GM12878 (cell line): ENCODE measurements at regions not wholly inside any gene's neighbourhood (a gene's known extent, or its start where the extent isn't known, plus 50 kb on each side); places are given as distances from the start of the nearest gene placed in this dataset.

Experiments used
- EED ChIP-seq: sonication (generic); IDR thresholded peaks from 2 replicates; pipeline ENCODE4 v1.6.1; 2016; ENCODE audit warnings: antibody characterized with exemption, low read depth
- ELK1 ChIP-seq: IDR thresholded peaks from 2 replicates; pipeline ENCODE4 v1.6.1; 2012; ENCODE audit warnings: low read depth, low read length, improper control_type of control experiment
- IRF5 ChIP-seq: fragments of 450-650 bp; IDR thresholded peaks from 2 replicates; pipeline ENCODE4 v1.6.1; 2017; ENCODE audit warnings: borderline replicate concordance
- RELA ChIP-seq: fragments of 450-650 bp; IDR thresholded peaks from 2 replicates; pipeline ENCODE4 v1.8.0; 2014; ENCODE audit warnings: borderline replicate concordance; ENCODE audit not compliant: partially characterized antibody
- ZNF24 ChIP-seq: fragments of 450-650 bp; IDR thresholded peaks from 2 replicates; pipeline ENCODE4 v1.6.1; 2017; ENCODE audit warnings: antibody characterized with exemption, mild to moderate bottlenecking
- ZNF592 ChIP-seq: fragments of 450-650 bp; IDR thresholded peaks from 2 replicates; pipeline ENCODE4 v1.6.1; 2017; ENCODE audit warnings: mild to moderate bottlenecking, moderate library complexity
- ZZZ3 ChIP-seq: IDR thresholded peaks from 2 replicates; pipeline ENCODE4 v1.6.1; 2011; ENCODE audit warnings: low read depth; ENCODE audit not compliant: control insufficient read depth, insufficient read length
- TF ChIP-seq, protein P1 (sequence below): fragments of 150-350 bp; IDR thresholded peaks from 2 replicates; pipeline ENCODE4 v1.6.1; 2014; ENCODE audit warnings: mild to moderate bottlenecking, low read depth, low read length
- TF ChIP-seq, protein P2 (sequence below): fragments of 450-650 bp; IDR thresholded peaks from 2 replicates; pipeline ENCODE4 v1.6.1; 2017; ENCODE audit warnings: antibody characterized with exemption, mild to moderate bottlenecking, moderate library complexity
- TF ChIP-seq, protein P3 (sequence below): fragments of 450-650 bp; IDR thresholded peaks from 2 replicates; pipeline ENCODE4 v1.6.1; 2018; ENCODE audit warnings: borderline replicate concordance, mild to moderate bottlenecking; ENCODE audit not compliant: partially characterized antibody

GRCh38 chr4:171142045-171142444 lies 671.2 kb upstream of the GALNTL6 start (continued):
- TF ChIP-seq ZNF592 (no peak), EED (no peak), ZNF24 (no peak), ZZZ3 (no peak), ELK1 (no peak), IRF5 (no peak), RELA (no peak)
- TF ChIP-seq, protein P1, sequence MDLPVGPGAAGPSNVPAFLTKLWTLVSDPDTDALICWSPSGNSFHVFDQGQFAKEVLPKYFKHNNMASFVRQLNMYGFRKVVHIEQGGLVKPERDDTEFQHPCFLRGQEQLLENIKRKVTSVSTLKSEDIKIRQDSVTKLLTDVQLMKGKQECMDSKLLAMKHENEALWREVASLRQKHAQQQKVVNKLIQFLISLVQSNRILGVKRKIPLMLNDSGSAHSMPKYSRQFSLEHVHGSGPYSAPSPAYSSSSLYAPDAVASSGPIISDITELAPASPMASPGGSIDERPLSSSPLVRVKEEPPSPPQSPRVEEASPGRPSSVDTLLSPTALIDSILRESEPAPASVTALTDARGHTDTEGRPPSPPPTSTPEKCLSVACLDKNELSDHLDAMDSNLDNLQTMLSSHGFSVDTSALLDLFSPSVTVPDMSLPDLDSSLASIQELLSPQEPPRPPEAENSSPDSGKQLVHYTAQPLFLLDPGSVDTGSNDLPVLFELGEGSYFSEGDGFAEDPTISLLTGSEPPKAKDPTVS = no peak
- TF ChIP-seq, protein P2, sequence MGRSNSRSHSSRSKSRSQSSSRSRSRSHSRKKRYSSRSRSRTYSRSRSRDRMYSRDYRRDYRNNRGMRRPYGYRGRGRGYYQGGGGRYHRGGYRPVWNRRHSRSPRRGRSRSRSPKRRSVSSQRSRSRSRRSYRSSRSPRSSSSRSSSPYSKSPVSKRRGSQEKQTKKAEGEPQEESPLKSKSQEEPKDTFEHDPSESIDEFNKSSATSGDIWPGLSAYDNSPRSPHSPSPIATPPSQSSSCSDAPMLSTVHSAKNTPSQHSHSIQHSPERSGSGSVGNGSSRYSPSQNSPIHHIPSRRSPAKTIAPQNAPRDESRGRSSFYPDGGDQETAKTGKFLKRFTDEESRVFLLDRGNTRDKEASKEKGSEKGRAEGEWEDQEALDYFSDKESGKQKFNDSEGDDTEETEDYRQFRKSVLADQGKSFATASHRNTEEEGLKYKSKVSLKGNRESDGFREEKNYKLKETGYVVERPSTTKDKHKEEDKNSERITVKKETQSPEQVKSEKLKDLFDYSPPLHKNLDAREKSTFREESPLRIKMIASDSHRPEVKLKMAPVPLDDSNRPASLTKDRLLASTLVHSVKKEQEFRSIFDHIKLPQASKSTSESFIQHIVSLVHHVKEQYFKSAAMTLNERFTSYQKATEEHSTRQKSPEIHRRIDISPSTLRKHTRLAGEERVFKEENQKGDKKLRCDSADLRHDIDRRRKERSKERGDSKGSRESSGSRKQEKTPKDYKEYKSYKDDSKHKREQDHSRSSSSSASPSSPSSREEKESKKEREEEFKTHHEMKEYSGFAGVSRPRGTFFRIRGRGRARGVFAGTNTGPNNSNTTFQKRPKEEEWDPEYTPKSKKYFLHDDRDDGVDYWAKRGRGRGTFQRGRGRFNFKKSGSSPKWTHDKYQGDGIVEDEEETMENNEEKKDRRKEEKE = no peak
- TF ChIP-seq, protein P3, sequence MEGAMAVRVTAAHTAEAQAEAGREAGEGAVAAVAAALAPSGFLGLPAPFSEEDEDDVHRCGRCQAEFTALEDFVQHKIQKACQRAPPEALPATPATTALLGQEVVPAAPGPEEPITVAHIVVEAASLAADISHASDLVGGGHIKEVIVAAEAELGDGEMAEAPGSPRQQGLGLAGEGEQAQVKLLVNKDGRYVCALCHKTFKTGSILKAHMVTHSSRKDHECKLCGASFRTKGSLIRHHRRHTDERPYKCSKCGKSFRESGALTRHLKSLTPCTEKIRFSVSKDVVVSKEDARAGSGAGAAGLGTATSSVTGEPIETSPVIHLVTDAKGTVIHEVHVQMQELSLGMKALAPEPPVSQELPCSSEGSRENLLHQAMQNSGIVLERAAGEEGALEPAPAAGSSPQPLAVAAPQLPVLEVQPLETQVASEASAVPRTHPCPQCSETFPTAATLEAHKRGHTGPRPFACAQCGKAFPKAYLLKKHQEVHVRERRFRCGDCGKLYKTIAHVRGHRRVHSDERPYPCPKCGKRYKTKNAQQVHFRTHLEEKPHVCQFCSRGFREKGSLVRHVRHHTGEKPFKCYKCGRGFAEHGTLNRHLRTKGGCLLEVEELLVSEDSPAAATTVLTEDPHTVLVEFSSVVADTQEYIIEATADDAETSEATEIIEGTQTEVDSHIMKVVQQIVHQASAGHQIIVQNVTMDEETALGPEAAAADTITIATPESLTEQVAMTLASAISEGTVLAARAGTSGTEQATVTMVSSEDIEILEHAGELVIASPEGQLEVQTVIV = no peak
